ENCODE measurements at regions not wholly inside any gene's neighbourhood (a gene's known extent, or its start where the extent isn't known, plus 50 kb on each side); places are given as distances from the start of the nearest gene placed in this dataset.

DNA sequence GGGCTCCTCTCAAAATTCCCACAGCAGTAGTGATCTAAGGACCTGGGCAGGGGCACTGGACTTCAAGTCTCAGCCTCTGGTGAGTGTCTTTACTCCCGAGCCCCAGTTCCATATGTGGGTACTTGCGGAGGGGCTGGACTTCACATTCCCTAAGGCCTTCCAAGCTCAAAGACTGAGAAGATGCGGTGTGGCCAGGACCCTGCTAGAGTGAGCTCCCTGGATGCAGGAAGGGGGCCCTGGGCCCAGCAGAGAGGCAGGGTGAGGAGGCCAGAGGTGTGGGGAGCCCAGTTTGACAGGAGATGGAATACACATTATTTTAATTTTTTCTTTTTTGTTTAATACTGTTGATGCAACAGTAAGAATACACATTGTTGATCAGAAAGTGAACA lies 83.7 kb downstream of the IGLL1 start:
- TF ChIP-seq CTCF (IDR thresholded peaks at IDR 0.05; ENCODE audit: unreplicated experiment), result no peak
- no TSS peak for BruUV-seq (replicated peaks)
- no peak overlapping the region for H3K27ac Mint-ChIP-seq (ENCODE audit: low read depth, unreplicated experiment)
- no peaks in the 10 kb centered on the region for H3K36me3 Mint-ChIP-seq (ENCODE audit: insufficient read depth, unreplicated experiment)
- intact Hi-C loops (cut with micrococcal nuclease), result no loop called here
- H3K4me3 Mint-ChIP-seq (ENCODE audit: unreplicated experiment), result no peak overlapping the region
- no peaks in the 10 kb centered on the region for H3K4me1 Mint-ChIP-seq (ENCODE audit: insufficient read depth, unreplicated experiment)
- CTCF ChIA-PET, result no interaction called here
- H3K27me3 Mint-ChIP-seq (ENCODE audit: insufficient read depth, unreplicated experiment), result peaks cover 18% of the 10 kb centered on the region
- POLR2A ChIA-PET, result no interaction called here
- no peak for DNase-seq (ENCODE audit: unreplicated experiment)
- no peaks in the 10 kb centered on the region for H3K9me3 Mint-ChIP-seq (ENCODE audit: unreplicated experiment)

GRCh38 chr22:23495614-23496444 lies 84.3 kb downstream of the IGLL1 start:
- H3K27ac Mint-ChIP-seq (ENCODE audit: low read depth, unreplicated experiment), result no peak overlapping the region
- no peaks in the 10 kb centered on the region for H3K4me1 Mint-ChIP-seq (ENCODE audit: insufficient read depth, unreplicated experiment)
- POLR2A ChIA-PET, result no interaction called here
- H3K36me3 Mint-ChIP-seq (ENCODE audit: insufficient read depth, unreplicated experiment), result no peaks in the 10 kb centered on the region
- H3K4me3 Mint-ChIP-seq (ENCODE audit: unreplicated experiment), result no peak overlapping the region
- intact Hi-C loops (cut with micrococcal nuclease), result no loop called here
- CTCF ChIA-PET, result no interaction called here
- peaks cover 18% of the 10 kb centered on the region for H3K27me3 Mint-ChIP-seq (ENCODE audit: insufficient read depth, unreplicated experiment)
- no peaks in the 10 kb centered on the region for H3K9me3 Mint-ChIP-seq (ENCODE audit: unreplicated experiment)
- BruUV-seq (replicated peaks), result no TSS peak
- no peak for TF ChIP-seq CTCF (IDR thresholded peaks at IDR 0.05; ENCODE audit: unreplicated experiment)
- DNase-seq (ENCODE audit: unreplicated experiment), result no peak

DNA sequence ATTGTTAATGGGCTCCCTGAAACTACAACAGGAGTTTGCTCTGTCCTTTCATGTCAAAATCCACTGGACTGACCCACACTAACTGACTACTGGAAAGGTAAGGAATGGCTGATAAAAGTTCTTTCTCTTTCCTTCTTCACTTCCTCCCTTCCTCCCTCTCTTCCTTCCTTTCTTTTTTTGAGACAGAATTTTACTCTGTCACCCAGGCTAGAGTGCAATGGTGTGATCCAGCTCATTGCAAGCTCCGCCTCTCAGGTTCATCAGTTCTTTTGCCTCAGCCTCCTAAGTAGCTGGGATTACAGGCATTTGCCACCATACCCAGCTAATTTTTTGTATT lies 85.2 kb downstream of the IGLL1 start:
- TF ChIP-seq CTCF (IDR thresholded peaks at IDR 0.05; ENCODE audit: unreplicated experiment), result no peak
- no TSS peak for BruUV-seq (replicated peaks)

GRCh38 chr22:23485490-23485889 lies 94.6 kb downstream of the IGLL1 start:
- no peaks in the 10 kb centered on the region for H3K9me3 Mint-ChIP-seq (ENCODE audit: unreplicated experiment)
- H3K36me3 Mint-ChIP-seq (ENCODE audit: insufficient read depth, unreplicated experiment), result no peaks in the 10 kb centered on the region
- BruUV-seq (replicated peaks), result no TSS peak
- H3K4me1 Mint-ChIP-seq (ENCODE audit: insufficient read depth, unreplicated experiment), result no peaks in the 10 kb centered on the region
- ChIA-PET CTCF (interaction anchor here (0.6 kb wide), 1 partner anchor 308 kb away, joined by 3 read pairs; no protein-coding TSS in a partner anchor), POLR2A (no interaction called here)
- DNase-seq (ENCODE audit: unreplicated experiment), result no peak
- H3K27me3 Mint-ChIP-seq (ENCODE audit: insufficient read depth, unreplicated experiment), result peaks cover 73% of the 10 kb centered on the region
- intact Hi-C loops (cut with micrococcal nuclease), result no loop called here
- no peak for TF ChIP-seq CTCF (IDR thresholded peaks at IDR 0.05; ENCODE audit: unreplicated experiment)
- no peak overlapping the region for H3K27ac Mint-ChIP-seq (ENCODE audit: low read depth, unreplicated experiment)
- H3K4me3 Mint-ChIP-seq (ENCODE audit: unreplicated experiment), result no peak overlapping the region

More for the DNA sequence above, 85.2 kb downstream of the IGLL1 start:
- H3K36me3 Mint-ChIP-seq (ENCODE audit: insufficient read depth, unreplicated experiment), result no peaks in the 10 kb centered on the region
- no peak overlapping the region for H3K4me3 Mint-ChIP-seq (ENCODE audit: unreplicated experiment)
- peaks cover 16% of the 10 kb centered on the region for H3K27me3 Mint-ChIP-seq (ENCODE audit: insufficient read depth, unreplicated experiment)
- POLR2A ChIA-PET, result no interaction called here
- no peaks in the 10 kb centered on the region for H3K9me3 Mint-ChIP-seq (ENCODE audit: unreplicated experiment)
- H3K4me1 Mint-ChIP-seq (ENCODE audit: insufficient read depth, unreplicated experiment), result no peaks in the 10 kb centered on the region
- no peak overlapping the region for H3K27ac Mint-ChIP-seq (ENCODE audit: low read depth, unreplicated experiment)
- CTCF ChIA-PET, result no interaction called here
- DNase-seq (ENCODE audit: unreplicated experiment), result no peak
- intact Hi-C loops (cut with micrococcal nuclease), result no loop called here

Measured in MCF 10A (cell line).